GM12878 (cell line): ENCODE measurements at regions not wholly inside any gene's neighbourhood (a gene's known extent, or its start where the extent isn't known, plus 50 kb on each side); places are given as distances from the start of the nearest gene placed in this dataset.

Experiments
- ATAC-seq: fragments of 200-7000 bp; cut with Tn5 transposase; 3 replicates; pipeline ENCODE4 v1.9.1; 2020; ENCODE audit warnings: mild to moderate bottlenecking, moderate library complexity
- BruUV-seq: library from RNA; stranded (reverse); fragments of 400-500 nt; replicated peaks from 2 replicates; lab custom pipeline; 2021; lab: Mats Ljungman, UMichigan
- CTCF ChIA-PET: fragments of 300-600 bp; sonication (Branson Sonifier 250); formaldehyde crosslinking; extraction: SDS; loops from one replicate; lab custom pipeline; 2021; ENCODE audit warnings: inconsistent platforms; lab: Yijun Ruan, JAX
- POLR2A ChIA-PET: fragments of 350-600 bp; formaldehyde crosslinking; extraction: SDS; loops from one replicate; lab custom pipeline; 2021; ENCODE audit warnings: inconsistent platforms; lab: Charles Lee
- RAD21 ChIA-PET: fragments of 300-600 bp; sonication (Branson Sonifier 250); formaldehyde crosslinking; loops from one replicate; lab custom pipeline; 2023; ENCODE audit warnings: antibody characterized with exemption; ENCODE audit not compliant: unreplicated experiment; lab: Charles Lee
- SMC1A ChIA-PET: fragments of 300-600 bp; sonication (Branson Sonifier 250); formaldehyde crosslinking; loops from one replicate; lab custom pipeline; 2023; ENCODE audit not compliant: unreplicated experiment, uncharacterized antibody; lab: Charles Lee
- DNase-seq: peaks from one replicate; pipeline ENCODE4 v3.0.0-alpha.2; 2011; ENCODE audit warnings: low read depth, low spot score
- FAIRE-seq: peaks from 3 replicates; lab custom pipeline; 2011; peaks lifted over from hg19 to GRCh38; lab: Jason Lieb, UNC
- H2AFZ ChIP-seq: 2 replicates; pipeline ENCODE4 v1.6.0; 2011; ENCODE audit warnings: low read depth, low read length, control low read depth; ENCODE audit not compliant: control insufficient read depth
- H3K27ac ChIP-seq: 2 replicates; pipeline ENCODE4 v1.5.1; 2011; ENCODE audit warnings: control low read depth; ENCODE audit not compliant: control insufficient read depth, insufficient read depth
- H3K27me3 ChIP-seq, 2 experiments: replicated peaks in 1 of 2; 2 replicates each; pipeline versions ENCODE4 v1.6.0 to v1.6.1; 2011; ENCODE audit warnings: low read length in 1 of 2; ENCODE audit not compliant: control insufficient read depth in 2 of 2, insufficient read depth in 2 of 2
- H3K36me3 ChIP-seq, 2 experiments: 2 replicates each; pipeline ENCODE4 v1.5.1; 2011; ENCODE audit warnings: low read length in 1 of 2; ENCODE audit not compliant: control insufficient read depth in 2 of 2, insufficient read depth in 2 of 2
- H3K4me1 ChIP-seq: 2 replicates; pipeline ENCODE4 v1.6.1; 2011; ENCODE audit warnings: mild to moderate bottlenecking, low read length, moderate library complexity, mixed read lengths; ENCODE audit not compliant: control insufficient read depth, insufficient read depth
- H3K4me2 ChIP-seq: 2 replicates; pipeline ENCODE4 v1.6.0; 2011; ENCODE audit warnings: control low read depth; ENCODE audit not compliant: control insufficient read depth, insufficient read depth
- H3K4me3 ChIP-seq: fragments of 200-600 bp; sonication (generic); 2 replicates; pipeline ENCODE4 v1.5.1; 2016
- H3K79me2 ChIP-seq: 2 replicates; pipeline ENCODE4 v1.6.0; 2011; ENCODE audit warnings: low read length; ENCODE audit not compliant: control insufficient read depth, insufficient read depth
- H3K9ac ChIP-seq: 2 replicates; pipeline ENCODE4 v1.8.0; 2011; ENCODE audit warnings: low read length, control low read depth, mixed read lengths; ENCODE audit not compliant: control insufficient read depth, insufficient read depth
- H3K9me3 ChIP-seq: replicated peaks from 3 replicates; pipeline ENCODE4 v1.5.1; 2011; ENCODE audit warnings: mild to moderate bottlenecking, low read length; ENCODE audit not compliant: control insufficient read depth, insufficient read depth
- H4K20me1 ChIP-seq: 2 replicates; pipeline ENCODE4 v1.6.0; 2011; ENCODE audit not compliant: control insufficient read depth, insufficient read depth
- BCL3 ChIP-seq: IDR thresholded peaks from 2 replicates; pipeline ENCODE4 v1.6.1; 2011; ENCODE audit warnings: borderline replicate concordance, low read depth, mild to moderate bottlenecking, moderate library complexity, low read length; ENCODE audit not compliant: insufficient read depth, poor library complexity, severe bottlenecking
- BHLHE40 ChIP-seq, 2 experiments: fragments of 450-650 bp in 1 of 2; IDR thresholded peaks; 2 replicates each; pipeline ENCODE4 v1.6.1; 2011 to 2017; ENCODE audit warnings: low read depth in 2 of 2, borderline replicate concordance in 1 of 2, improper control_type of control experiment in 1 of 2, low read length in 1 of 2, mild to moderate bottlenecking in 1 of 2
- CHD2 ChIP-seq: IDR thresholded peaks from 2 replicates; pipeline ENCODE4 v1.6.1; 2011; ENCODE audit warnings: low read depth, low read length, improper control_type of control experiment, borderline replicate concordance
- ELK1 ChIP-seq: IDR thresholded peaks from 2 replicates; pipeline ENCODE4 v1.6.1; 2012; ENCODE audit warnings: low read depth, low read length, improper control_type of control experiment
- EZH2 ChIP-seq: IDR thresholded peaks from 2 replicates; pipeline ENCODE4 v1.6.1; 2012; ENCODE audit warnings: low read depth, mild to moderate bottlenecking, control low read depth, inconsistent platforms, low read length, borderline replicate concordance; ENCODE audit not compliant: control insufficient read depth
- HDGF ChIP-seq: fragments of 450-650 bp; IDR thresholded peaks from 2 replicates; pipeline ENCODE4 v1.6.1; 2016; ENCODE audit warnings: antibody characterized with exemption
- HSF1 ChIP-seq: fragments of 150-350 bp; IDR thresholded peaks from 2 replicates; pipeline ENCODE4 v1.6.1; 2014; ENCODE audit warnings: mild to moderate bottlenecking, low read depth, low read length
- IRF5 ChIP-seq: fragments of 450-650 bp; IDR thresholded peaks from 2 replicates; pipeline ENCODE4 v1.6.1; 2017; ENCODE audit warnings: borderline replicate concordance
- PAX8 ChIP-seq: fragments of 450-650 bp; IDR thresholded peaks from 2 replicates; pipeline ENCODE4 v1.6.1; 2017; ENCODE audit warnings: mild to moderate bottlenecking, moderate library complexity
- POLR2A ChIP-seq: IDR thresholded peaks from 2 replicates; pipeline ENCODE4 v1.6.1; 2011; ENCODE audit warnings: low read depth, mild to moderate bottlenecking, low read length
- SMC3 ChIP-seq: IDR thresholded peaks from 2 replicates; pipeline ENCODE4 v1.6.1; 2011; ENCODE audit warnings: low read length, improper control_type of control experiment, borderline replicate concordance
- SP1 ChIP-seq: IDR thresholded peaks from one replicate; pipeline ENCODE4 v1.6.1; 2011; ENCODE audit warnings: low read depth, low read length
- YY1 ChIP-seq: IDR thresholded peaks from 2 replicates; pipeline ENCODE4 v1.6.1; 2011; ENCODE audit warnings: low read depth, mild to moderate bottlenecking, low read length
- ZNF207 ChIP-seq: fragments of 450-650 bp; IDR thresholded peaks from 2 replicates; pipeline ENCODE4 v1.6.1; 2014; ENCODE audit warnings: antibody characterized with exemption, mild to moderate bottlenecking, borderline replicate concordance
- ZNF24 ChIP-seq: fragments of 450-650 bp; IDR thresholded peaks from 2 replicates; pipeline ENCODE4 v1.6.1; 2017; ENCODE audit warnings: antibody characterized with exemption, mild to moderate bottlenecking
- WGBS: methylation state at CpG from one replicate; pipeline ENCODE4 v1.1.6; 2016; ENCODE audit warnings: low lambda C conversion rate; ENCODE audit not compliant: insufficient replicate concordance, insufficient coverage; ENCODE audit errors: missing lambda C conversion rate; 5-methylcytosine and 5-hydroxymethylcytosine counted together
- in situ Hi-C: fragments of 300-500 bp; cut with MboI; formaldehyde crosslinking; loops from 9 replicates; pipeline ENCODE4 v1.14.3; 2018; ENCODE audit warnings: mixed read lengths
- intact Hi-C: fragments of 100-400 bp; cut with micrococcal nuclease; formaldehyde crosslinking; loops from one replicate; pipeline ENCODE4 v1.14.2; 2022; ENCODE audit not compliant: unreplicated experiment

GRCh38 chr14:44384093-44384492, 123.0 kb downstream of the FSCB start:
- no peaks in the 10 kb centered on the region for H3K27me3 ChIP-seq
- H3K9ac ChIP-seq = no peak overlapping the region
- no peak overlapping the region for H2AFZ ChIP-seq
- no peak for TF ChIP-seq ZNF207
- no peak for TF ChIP-seq SMC3
- no peak for TF ChIP-seq ELK1
- no peak for TF ChIP-seq ZNF24
- no peak for TF ChIP-seq PAX8
- no peak for TF ChIP-seq HSF1
- TF ChIP-seq BHLHE40 (IDR thresholded peaks at IDR 0.05; ENCODE audit: borderline replicate concordance in 1 of 2, low read depth in 2 of 2, low read length in 1 of 2) = no peak
- no peak for TF ChIP-seq POLR2A
- no peak for TF ChIP-seq HDGF
- TF ChIP-seq IRF5 = no peak
- TF ChIP-seq BCL3 = no peak
- TF ChIP-seq CHD2 = no peak
- no peak for TF ChIP-seq SP1
- no peak for TF ChIP-seq EZH2
- TF ChIP-seq YY1 = no peak
- ChIA-PET RAD21 (no interaction called here), POLR2A (no interaction called here), SMC1A (no interaction called here), CTCF (no interaction called here)
- no peak overlapping the region for H3K4me3 ChIP-seq
- BruUV-seq = no TSS peak
- no peaks in the 10 kb centered on the region for H3K36me3 ChIP-seq
- H3K27ac ChIP-seq = no peak overlapping the region
- intact Hi-C loops (no loop called here), in situ Hi-C loops (no loop called here)
- WGBS = 37% methylated on average over 5 of the region's 5 CpGs
- DNase-seq = no peak
- H3K4me1 ChIP-seq = no peaks in the 10 kb centered on the region
- H4K20me1 ChIP-seq = no peaks in the 10 kb centered on the region
- H3K4me2 ChIP-seq = no peak overlapping the region
- H3K79me2 ChIP-seq = no peaks in the 10 kb centered on the region
- no peaks in the 10 kb centered on the region for H3K9me3 ChIP-seq
- no peak for FAIRE-seq
- ATAC-seq = no peak
